GM10266 (cell line): ENCODE measurements at regions not wholly inside any gene's neighbourhood (a gene's known extent, or its start where the extent isn't known, plus 50 kb on each side); places are given as distances from the start of the nearest gene placed in this dataset.

Experiments
- DNase-seq: peaks from one replicate; pipeline ENCODE4 v3.0.0; 2012; ENCODE audit errors: extremely low spot score
- TF ChIP-seq, protein P1 (sequence below): IDR thresholded peaks from 2 replicates; pipeline ENCODE4 v1.5.1; 2012; ENCODE audit warnings: mild to moderate bottlenecking, low read depth; ENCODE audit not compliant: control insufficient read depth, insufficient read depth; ENCODE audit errors: missing control alignments

DNA sequence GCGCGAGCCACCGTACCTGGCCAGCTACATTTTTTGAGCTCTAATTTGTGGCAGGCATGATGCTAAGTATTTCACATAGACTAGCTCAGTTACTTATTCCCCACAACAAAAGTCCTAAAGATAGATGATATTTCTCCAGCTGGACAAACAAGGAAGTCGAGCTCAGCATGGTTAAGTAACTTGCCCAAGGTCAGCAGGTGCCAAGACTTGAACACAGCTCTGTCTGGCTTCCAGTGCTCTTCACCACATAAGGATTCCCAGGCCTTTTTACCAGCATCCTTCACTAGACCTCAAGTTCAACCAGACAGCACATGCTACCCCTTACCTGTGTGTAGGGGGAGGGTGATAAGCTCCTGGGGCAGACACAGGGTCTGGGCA, 177.3 kb upstream of the NCAM1 start:
- no peak for DNase-seq
- TF ChIP-seq, protein P1, sequence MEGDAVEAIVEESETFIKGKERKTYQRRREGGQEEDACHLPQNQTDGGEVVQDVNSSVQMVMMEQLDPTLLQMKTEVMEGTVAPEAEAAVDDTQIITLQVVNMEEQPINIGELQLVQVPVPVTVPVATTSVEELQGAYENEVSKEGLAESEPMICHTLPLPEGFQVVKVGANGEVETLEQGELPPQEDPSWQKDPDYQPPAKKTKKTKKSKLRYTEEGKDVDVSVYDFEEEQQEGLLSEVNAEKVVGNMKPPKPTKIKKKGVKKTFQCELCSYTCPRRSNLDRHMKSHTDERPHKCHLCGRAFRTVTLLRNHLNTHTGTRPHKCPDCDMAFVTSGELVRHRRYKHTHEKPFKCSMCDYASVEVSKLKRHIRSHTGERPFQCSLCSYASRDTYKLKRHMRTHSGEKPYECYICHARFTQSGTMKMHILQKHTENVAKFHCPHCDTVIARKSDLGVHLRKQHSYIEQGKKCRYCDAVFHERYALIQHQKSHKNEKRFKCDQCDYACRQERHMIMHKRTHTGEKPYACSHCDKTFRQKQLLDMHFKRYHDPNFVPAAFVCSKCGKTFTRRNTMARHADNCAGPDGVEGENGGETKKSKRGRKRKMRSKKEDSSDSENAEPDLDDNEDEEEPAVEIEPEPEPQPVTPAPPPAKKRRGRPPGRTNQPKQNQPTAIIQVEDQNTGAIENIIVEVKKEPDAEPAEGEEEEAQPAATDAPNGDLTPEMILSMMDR: no peak

DNA sequence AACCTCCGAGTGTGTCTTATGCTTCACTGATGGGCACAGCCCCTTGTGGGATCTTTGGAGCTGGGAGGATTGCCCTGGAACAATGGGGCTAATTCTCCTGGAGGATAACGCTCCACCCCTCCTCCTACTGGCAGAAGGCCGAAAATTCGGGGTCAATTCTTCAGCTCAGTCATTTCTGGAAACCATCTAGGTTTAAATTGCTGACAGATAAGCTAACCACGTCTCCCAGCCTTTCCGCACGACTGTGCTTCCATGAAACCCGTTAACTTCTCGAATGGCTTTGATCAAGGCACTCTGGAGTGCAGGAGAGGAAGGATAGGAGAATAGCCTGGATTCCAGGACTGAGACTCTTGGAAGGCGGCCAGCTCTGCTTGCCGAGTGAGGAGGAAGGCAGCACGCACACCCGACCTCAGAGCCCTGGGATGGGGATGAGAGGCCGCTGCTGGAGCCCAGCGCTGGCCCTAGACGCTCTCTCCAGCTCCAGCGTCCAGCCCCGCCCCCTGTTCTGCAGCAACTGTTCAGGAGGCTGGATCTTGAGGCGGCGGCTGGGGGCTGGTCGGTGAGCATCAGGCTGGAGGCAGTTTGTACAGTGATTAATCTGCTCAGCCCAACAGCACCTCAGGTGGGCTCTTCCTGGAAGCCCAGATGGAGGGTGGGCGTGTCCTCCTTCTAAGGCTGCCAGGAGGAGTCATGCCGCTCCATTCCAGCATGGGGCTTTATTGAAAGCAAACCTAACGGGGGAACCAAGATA, 176.7 kb upstream of the NCAM1 start:
- TF ChIP-seq, protein P1: no peak
- no peak for DNase-seq

DNA sequence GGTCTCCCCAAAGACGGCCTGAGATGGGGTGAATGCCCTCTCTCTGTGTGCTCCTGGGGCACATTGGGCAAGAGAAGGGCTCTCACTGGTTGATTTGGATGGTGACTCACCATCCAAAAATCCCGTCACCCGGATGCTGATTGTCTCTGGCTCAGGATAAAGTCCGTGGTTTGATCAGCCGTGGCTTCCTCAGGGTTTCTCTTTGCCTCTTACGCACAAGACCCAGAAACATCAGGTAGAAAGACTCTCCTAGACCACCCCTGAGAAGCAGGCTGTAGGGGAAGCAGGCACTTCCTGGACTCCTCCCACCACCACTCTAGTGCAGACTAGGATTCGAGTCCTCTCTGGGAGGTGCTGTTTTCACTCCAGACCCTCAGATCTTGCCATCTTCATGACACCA, 176.1 kb upstream of the NCAM1 start:
- DNase-seq: no peak
- TF ChIP-seq, protein P1: no peak

DNA sequence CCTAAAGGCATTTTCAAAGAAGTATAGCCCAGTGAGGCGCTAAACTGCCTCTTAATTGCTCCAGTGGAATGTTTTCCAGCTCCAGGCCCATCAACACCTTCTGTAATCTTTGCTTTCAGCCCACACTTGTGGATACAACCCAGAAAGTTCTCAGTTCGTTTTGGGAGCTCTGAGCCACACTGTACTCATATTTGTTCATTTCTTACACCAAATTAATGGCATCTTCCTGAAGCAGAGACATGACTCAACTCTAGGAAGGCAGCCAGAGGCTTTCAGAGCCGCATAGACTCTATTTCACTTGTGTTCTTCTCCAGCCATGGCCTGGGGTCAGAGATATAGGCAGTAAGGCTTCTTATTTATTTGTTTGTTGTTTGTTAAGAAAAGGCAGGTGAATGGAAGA, 175.5 kb upstream of the NCAM1 start:
- TF ChIP-seq, protein P1: no peak
- no peak for DNase-seq

DNA sequence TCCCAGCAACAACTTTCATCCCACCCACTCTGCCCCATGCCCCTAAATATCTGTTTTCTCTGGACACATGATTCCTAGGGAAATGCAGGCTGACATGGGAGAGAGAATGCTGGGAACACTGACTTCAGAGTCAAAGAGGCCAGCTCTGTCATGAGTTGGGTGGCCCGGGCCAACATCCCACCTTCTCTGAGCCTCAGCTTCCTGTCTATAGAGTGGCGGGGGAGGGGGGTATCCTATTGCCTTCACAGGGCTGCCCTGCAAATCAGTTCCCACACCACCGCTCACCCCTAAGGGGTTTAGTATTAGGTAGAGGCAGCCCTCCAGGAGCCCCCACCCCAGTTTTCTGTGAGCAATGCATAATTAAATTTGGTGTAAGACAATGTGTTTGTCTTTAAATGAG, 175.0 kb upstream of the NCAM1 start:
- DNase-seq: no peak
- TF ChIP-seq, protein P1: no peak

DNA sequence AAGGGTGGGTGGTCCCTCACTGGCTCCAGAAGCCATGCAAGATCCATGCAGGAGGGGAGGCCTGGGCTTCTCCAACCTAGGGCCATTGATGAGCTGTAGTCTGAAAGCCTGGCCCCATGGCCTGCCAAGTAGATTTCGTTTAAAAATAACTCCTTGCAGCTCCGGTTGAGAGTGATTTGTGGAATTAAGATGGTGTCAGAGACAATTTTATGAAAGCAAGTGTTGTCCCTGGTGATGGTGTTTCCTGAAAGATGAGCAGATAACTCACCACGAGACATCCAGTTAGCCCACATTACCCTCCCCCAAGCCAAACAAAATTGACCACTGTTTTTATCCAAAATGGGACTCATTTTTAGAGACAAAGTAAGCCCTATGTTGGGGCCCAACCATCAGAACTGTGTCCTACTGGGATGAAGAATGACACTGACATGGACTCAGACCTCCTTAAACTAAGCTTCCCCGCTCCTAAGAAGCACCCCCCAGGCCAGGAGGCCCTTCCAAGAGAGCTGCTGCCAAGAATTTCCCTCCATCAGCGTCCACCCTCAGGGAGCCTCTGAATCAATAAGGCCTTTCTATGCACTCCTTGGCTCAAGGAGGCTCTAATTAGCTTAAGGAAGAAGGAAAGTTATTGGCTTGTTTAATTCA, 174.2 kb upstream of the NCAM1 start:
- DNase-seq: no peak
- TF ChIP-seq, protein P1: no peak

DNA sequence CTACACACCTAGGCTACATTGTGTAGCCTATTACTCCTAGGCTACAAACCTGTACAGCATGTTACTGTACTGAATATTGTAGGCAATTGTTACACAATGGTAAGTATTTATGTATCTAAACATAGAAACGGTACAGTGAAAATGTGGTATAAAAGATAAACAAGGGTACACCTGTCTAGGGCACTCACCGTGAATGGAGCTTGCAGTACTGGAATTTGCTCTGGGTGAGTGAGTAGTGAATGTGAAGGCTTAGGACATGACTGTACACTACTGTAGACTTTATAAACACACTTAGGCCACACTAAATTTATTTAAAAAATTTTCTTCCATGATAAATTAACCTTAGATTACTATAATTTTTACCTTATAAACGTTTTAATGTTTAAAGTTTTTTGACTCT, 171.7 kb upstream of the NCAM1 start:
- DNase-seq: no peak
- TF ChIP-seq, protein P1: no peak
